ENCODE measurements at regions not wholly inside any gene's neighbourhood (a gene's known extent, or its start where the extent isn't known, plus 50 kb on each side); places are given as distances from the start of the nearest gene placed in this dataset.

DNA sequence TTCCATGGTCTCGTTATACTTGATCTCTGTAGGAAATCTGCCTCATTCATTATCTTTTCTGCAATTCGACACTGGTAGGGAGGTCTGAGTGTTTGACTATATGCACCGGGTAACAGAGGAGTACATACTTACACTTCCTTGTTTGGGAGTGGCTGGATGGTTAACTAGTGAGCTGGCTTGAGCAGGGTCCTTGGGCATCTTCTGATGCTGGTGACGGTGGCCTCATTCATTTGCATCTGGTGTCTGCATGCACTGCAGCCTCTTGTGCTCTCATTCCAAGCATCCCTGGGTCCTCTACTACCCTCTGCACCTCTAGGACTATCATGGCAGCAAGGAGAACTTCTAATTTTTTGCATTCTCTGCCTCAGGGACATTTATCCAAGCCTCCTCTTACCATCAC, 100.0 kb upstream of the TCF4 start:
- Histone ChIP-seq H3K4me1 (ENCODE audit: control insufficient read depth, insufficient read depth, low read length) (no peaks in the 10 kb centered on the region), H3K36me3 (ENCODE audit: control insufficient read depth in 2 of 2, insufficient read depth in 1 of 2, low read length in 2 of 2) (no peaks in the 10 kb centered on the region), H3K27ac (ENCODE audit: extremely low read depth, low read depth, low read length) (no peak overlapping the region), H3K4me3 (ENCODE audit: low read depth, low read length) (no peak overlapping the region), H3K9me3 (ENCODE audit: control insufficient read depth, insufficient read depth, low read depth, low read length) (no peaks in the 10 kb centered on the region)
- TF ChIP-seq ZNF768 (tag by site-specific recombination; IDR thresholded peaks at IDR 0.05) (no peak), ZNF37A (tag by site-specific recombination; IDR thresholded peaks at IDR 0.05) (no peak), ZNF184 (tag by site-specific recombination; IDR thresholded peaks at IDR 0.05) (no peak), ZNF558 (tag by site-specific recombination; IDR thresholded peaks at IDR 0.05) (no peak), ZNF664 (tag by site-specific recombination; IDR thresholded peaks at IDR 0.05) (no peak), TSHZ1 (tag by site-specific recombination; IDR thresholded peaks at IDR 0.05; ENCODE audit: borderline replicate concordance) (no peak), INSM2 (tag by site-specific recombination; IDR thresholded peaks at IDR 0.05) (no peak), CTCF (tag by site-specific recombination; IDR thresholded peaks at IDR 0.05) (no peak), ZNF223 (tag by site-specific recombination; IDR thresholded peaks at IDR 0.05) (no peak), ZNF112 (tag by site-specific recombination; IDR thresholded peaks at IDR 0.05) (no peak), MZF1 (tag by site-specific recombination; IDR thresholded peaks at IDR 0.05; ENCODE audit: borderline replicate concordance) (no peak), ZNF510 (tag by site-specific recombination; IDR thresholded peaks at IDR 0.05; ENCODE audit: insufficient replicate concordance) (no peak), ZNF585B (tag by site-specific recombination; IDR thresholded peaks at IDR 0.05) (no peak), ZFP41 (tag by site-specific recombination; IDR thresholded peaks at IDR 0.05; ENCODE audit: borderline replicate concordance) (no peak)
- TF ChIP-seq, protein P1, sequence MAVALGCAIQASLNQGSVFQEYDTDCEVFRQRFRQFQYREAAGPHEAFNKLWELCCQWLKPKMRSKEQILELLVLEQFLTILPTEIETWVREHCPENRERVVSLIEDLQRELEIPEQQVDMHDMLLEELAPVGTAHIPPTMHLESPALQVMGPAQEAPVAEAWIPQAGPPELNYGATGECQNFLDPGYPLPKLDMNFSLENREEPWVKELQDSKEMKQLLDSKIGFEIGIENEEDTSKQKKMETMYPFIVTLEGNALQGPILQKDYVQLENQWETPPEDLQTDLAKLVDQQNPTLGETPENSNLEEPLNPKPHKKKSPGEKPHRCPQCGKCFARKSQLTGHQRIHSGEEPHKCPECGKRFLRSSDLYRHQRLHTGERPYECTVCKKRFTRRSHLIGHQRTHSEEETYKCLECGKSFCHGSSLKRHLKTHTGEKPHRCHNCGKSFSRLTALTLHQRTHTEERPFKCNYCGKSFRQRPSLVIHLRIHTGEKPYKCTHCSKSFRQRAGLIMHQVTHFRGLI (tag by site-specific recombination; IDR thresholded peaks at IDR 0.05), result no peak
- TF ChIP-seq, protein P2, sequence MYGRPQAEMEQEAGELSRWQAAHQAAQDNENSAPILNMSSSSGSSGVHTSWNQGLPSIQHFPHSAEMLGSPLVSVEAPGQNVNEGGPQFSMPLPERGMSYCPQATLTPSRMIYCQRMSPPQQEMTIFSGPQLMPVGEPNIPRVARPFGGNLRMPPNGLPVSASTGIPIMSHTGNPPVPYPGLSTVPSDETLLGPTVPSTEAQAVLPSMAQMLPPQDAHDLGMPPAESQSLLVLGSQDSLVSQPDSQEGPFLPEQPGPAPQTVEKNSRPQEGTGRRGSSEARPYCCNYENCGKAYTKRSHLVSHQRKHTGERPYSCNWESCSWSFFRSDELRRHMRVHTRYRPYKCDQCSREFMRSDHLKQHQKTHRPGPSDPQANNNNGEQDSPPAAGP (tag by site-specific recombination; IDR thresholded peaks at IDR 0.05), result no peak
- POLR2A ChIA-PET, result no interaction called here
- CTCF ChIA-PET, result interaction anchor here (0.6 kb wide), 1 partner anchor 810 kb away, joined by 3 read pairs; no protein-coding TSS in a partner anchor

DNA sequence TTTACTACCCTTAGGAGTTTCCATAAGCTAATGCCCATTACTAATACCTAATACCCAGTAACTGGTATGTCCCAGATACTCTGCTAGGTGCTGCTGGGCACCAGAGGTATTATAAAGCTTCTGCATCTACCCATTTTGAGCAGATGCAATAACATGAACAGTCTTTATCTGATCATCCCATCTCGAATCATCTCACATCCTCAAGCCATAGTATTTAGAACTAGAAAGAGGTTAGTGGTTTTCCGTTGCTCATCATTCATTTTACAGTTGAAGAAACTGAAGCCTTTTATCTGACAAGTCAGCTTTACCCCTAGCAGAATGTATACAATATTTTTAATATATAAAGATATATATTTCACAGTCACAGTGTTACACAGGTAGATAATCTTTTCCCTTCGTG, 99.1 kb upstream of the TCF4 start:
- no peak overlapping the region for H3K4me3 ChIP-seq (ENCODE audit: low read depth, low read length)
- H3K4me1 ChIP-seq (ENCODE audit: control insufficient read depth, insufficient read depth, low read length), result no peaks in the 10 kb centered on the region
- no peaks in the 10 kb centered on the region for H3K36me3 ChIP-seq (ENCODE audit: control insufficient read depth in 2 of 2, insufficient read depth in 1 of 2, low read length in 2 of 2)
- ChIA-PET CTCF (interaction anchor here (0.6 kb wide), 1 partner anchor 13 kb away, joined by 3 read pairs; no protein-coding TSS in a partner anchor), POLR2A (no interaction called here)
- no peaks in the 10 kb centered on the region for H3K9me3 ChIP-seq (ENCODE audit: control insufficient read depth, insufficient read depth, low read depth, low read length)
- H3K27ac ChIP-seq (ENCODE audit: extremely low read depth, low read depth, low read length), result no peak overlapping the region
- TF ChIP-seq ZNF324 (tag by site-specific recombination; IDR thresholded peaks at IDR 0.05) (no peak), ZNF792 (tag by site-specific recombination; IDR thresholded peaks at IDR 0.05) (no peak), ATF2 (tag by site-specific recombination; IDR thresholded peaks at IDR 0.05; ENCODE audit: low read depth) (no peak), ZNF350 (tag by site-specific recombination; IDR thresholded peaks at IDR 0.05) (no peak), KLF8 (tag by site-specific recombination; IDR thresholded peaks at IDR 0.05) (no peak), ZNF660 (tag by site-specific recombination; IDR thresholded peaks at IDR 0.05) (no peak), BCL11A (tag by site-specific recombination; IDR thresholded peaks at IDR 0.05; ENCODE audit: low read depth) (no peak), SALL2 (tag by site-specific recombination; IDR thresholded peaks at IDR 0.05; ENCODE audit: borderline replicate concordance) (no peak)
